ENCODE measurements at regions not wholly inside any gene's neighbourhood (a gene's known extent, or its start where the extent isn't known, plus 50 kb on each side); places are given as distances from the start of the nearest gene placed in this dataset.

GRCh38 chr9:19527663-19528062 lies 118.9 kb downstream of the ACER2 start:
- no peak for TF ChIP-seq CTCF (IDR thresholded peaks at IDR 0.05; ENCODE audit: control insufficient read depth, extremely low read depth, insufficient read depth)
- no peak for DNase-seq (ENCODE audit: low read depth)
- no peak overlapping the region for H3K4me3 ChIP-seq (ENCODE audit: low read depth, low read length)

- no peak for TF ChIP-seq CTCF (IDR thresholded peaks at IDR 0.05; ENCODE audit: control insufficient read depth, extremely low read depth, insufficient read depth)
- H3K4me3 ChIP-seq (ENCODE audit: low read depth, low read length), result no peak overlapping the region
- no peak for DNase-seq (ENCODE audit: low read depth)
Observed at GRCh38 chr9:19522558-19522957, 113.7 kb downstream of the ACER2 start.

- H3K4me3 ChIP-seq (ENCODE audit: low read depth, low read length), result no peak overlapping the region
- no peak for DNase-seq (ENCODE audit: low read depth)
- no peak for TF ChIP-seq CTCF (IDR thresholded peaks at IDR 0.05; ENCODE audit: control insufficient read depth, extremely low read depth, insufficient read depth)
Observed at GRCh38 chr9:19521205-19521604, 112.4 kb downstream of the ACER2 start.

GRCh38 chr9:19517202-19517942 lies 108.6 kb downstream of the ACER2 start:
- H3K4me3 ChIP-seq (ENCODE audit: low read depth, low read length), result no peak overlapping the region
- DNase-seq (ENCODE audit: low read depth), result no peak
- TF ChIP-seq CTCF (IDR thresholded peaks at IDR 0.05; ENCODE audit: control insufficient read depth, extremely low read depth, insufficient read depth), result peak; percentile 69

- TF ChIP-seq CTCF (IDR thresholded peaks at IDR 0.05; ENCODE audit: control insufficient read depth, extremely low read depth, insufficient read depth), result no peak
- H3K4me3 ChIP-seq (ENCODE audit: low read depth, low read length), result no peak overlapping the region
- DNase-seq (ENCODE audit: low read depth), result no peak
Observed at GRCh38 chr9:19516348-19516747, 107.5 kb downstream of the ACER2 start.

GRCh38 chr9:19513671-19514275 lies 105.0 kb downstream of the ACER2 start:
- H3K4me3 ChIP-seq (ENCODE audit: low read depth, low read length), result no peak overlapping the region
- no peak for TF ChIP-seq CTCF (IDR thresholded peaks at IDR 0.05; ENCODE audit: control insufficient read depth, extremely low read depth, insufficient read depth)
- DNase-seq (ENCODE audit: low read depth), result no peak

All from LNCaP clone FGC (cell line).